Breast epithelium (tissue), 3 donors: ENCODE measurements at regions not wholly inside any gene's neighbourhood (a gene's known extent, or its start where the extent isn't known, plus 50 kb on each side); places are given as distances from the start of the nearest gene placed in this dataset.

Source experiments
- POLR2A ChIP-seq: fragments of 450-650 bp; IDR thresholded peaks from one replicate; pipeline ENCODE4 v1.6.1; 2016; ENCODE audit warnings: antibody characterized with exemption, mild to moderate bottlenecking, moderate library complexity
- POLR2AphosphoS5 ChIP-seq, 3 donors: sonication (generic); formaldehyde crosslinking; IDR thresholded peaks; one replicate each; pipeline ENCODE4 v1.6.1; 2017; ENCODE audit warnings: antibody characterized with exemption in 3 of 3
- TF ChIP-seq, protein P1 (sequence below), 3 donors: fragments of 450-650 bp; IDR thresholded peaks; one replicate each; pipeline ENCODE4 v1.5.1; 2016 to 2017; ENCODE audit warnings: antibody characterized with exemption in 3 of 3, mild to moderate bottlenecking in 3 of 3, moderate library complexity in 3 of 3

DNA sequence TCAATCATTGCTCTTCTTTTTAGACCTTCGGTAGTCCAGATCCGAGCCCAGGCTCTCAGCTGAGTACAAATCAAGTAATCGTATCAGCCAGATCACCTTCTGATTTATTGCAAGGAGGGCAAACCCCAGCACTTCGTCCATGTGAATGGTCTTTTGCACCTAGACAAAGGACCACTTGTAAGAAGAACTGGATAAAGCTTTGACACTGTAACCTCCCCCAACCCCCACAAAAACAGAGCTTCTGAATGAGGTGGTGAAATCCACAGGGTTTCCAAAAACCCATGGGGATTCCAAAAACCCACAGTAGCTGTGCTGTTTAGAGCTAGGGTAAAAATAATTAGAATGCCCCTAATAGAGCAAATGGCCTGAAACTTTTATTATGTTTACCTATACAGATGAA is 148.8 kb upstream of the ODAD2 start:
- TF ChIP-seq POLR2A (no peak), POLR2AphosphoS5 (IDR thresholded peaks at IDR 0.05) (no peak)
- TF ChIP-seq, protein P1, sequence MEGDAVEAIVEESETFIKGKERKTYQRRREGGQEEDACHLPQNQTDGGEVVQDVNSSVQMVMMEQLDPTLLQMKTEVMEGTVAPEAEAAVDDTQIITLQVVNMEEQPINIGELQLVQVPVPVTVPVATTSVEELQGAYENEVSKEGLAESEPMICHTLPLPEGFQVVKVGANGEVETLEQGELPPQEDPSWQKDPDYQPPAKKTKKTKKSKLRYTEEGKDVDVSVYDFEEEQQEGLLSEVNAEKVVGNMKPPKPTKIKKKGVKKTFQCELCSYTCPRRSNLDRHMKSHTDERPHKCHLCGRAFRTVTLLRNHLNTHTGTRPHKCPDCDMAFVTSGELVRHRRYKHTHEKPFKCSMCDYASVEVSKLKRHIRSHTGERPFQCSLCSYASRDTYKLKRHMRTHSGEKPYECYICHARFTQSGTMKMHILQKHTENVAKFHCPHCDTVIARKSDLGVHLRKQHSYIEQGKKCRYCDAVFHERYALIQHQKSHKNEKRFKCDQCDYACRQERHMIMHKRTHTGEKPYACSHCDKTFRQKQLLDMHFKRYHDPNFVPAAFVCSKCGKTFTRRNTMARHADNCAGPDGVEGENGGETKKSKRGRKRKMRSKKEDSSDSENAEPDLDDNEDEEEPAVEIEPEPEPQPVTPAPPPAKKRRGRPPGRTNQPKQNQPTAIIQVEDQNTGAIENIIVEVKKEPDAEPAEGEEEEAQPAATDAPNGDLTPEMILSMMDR (IDR thresholded peaks at IDR 0.05), result no peak
